WTC11 (cell line): ENCODE measurements at regions not wholly inside any gene's neighbourhood (a gene's known extent, or its start where the extent isn't known, plus 50 kb on each side); places are given as distances from the start of the nearest gene placed in this dataset.

Experiments
- ATAC-seq: fragments of 200-7000 bp; cut with Tn5 transposase; 2 replicates; pipeline ENCODE4 v1.10.0; 2021; ENCODE audit warnings: mild to moderate bottlenecking, moderate library complexity
- CTCF ChIA-PET: fragments of 300-600 bp; sonication (Branson Sonifier 250); formaldehyde crosslinking; loops from one replicate; lab custom pipeline; 2021; ENCODE audit warnings: antibody characterized with exemption; lab: Charles Lee
- POLR2A ChIA-PET: fragments of 350-600 bp; sonication (Branson Sonifier 250); formaldehyde crosslinking; loops from one replicate; lab custom pipeline; 2021; ENCODE audit warnings: antibody characterized with exemption; lab: Charles Lee
- DNase-seq: peaks from one replicate; pipeline ENCODE4 v3.0.0; 2021; ENCODE audit warnings: low spot score
- H3K27ac Mint-ChIP-seq: 2 replicates; pipeline ENCODE4 v1.8.0; 2021; ENCODE audit warnings: mixed read lengths
- H3K27me3 Mint-ChIP-seq: 2 replicates; pipeline ENCODE4 v1.8.0; 2021; ENCODE audit warnings: low read depth, mild to moderate bottlenecking, moderate library complexity, mixed read lengths
- H3K36me3 Mint-ChIP-seq: 2 replicates; pipeline ENCODE4 v1.8.0; 2021; ENCODE audit warnings: mixed read lengths
- H3K4me1 Mint-ChIP-seq: 2 replicates; pipeline ENCODE4 v1.8.0; 2022; ENCODE audit warnings: mixed read lengths
- H3K4me3 Mint-ChIP-seq: 2 replicates; pipeline ENCODE4 v1.8.0; 2021; ENCODE audit warnings: mild to moderate bottlenecking, moderate library complexity, mixed read lengths
- H3K9me3 Mint-ChIP-seq: 2 replicates; pipeline ENCODE4 v1.8.0; 2021; ENCODE audit warnings: mixed read lengths
- CREB1 ChIP-seq: sonication (generic); formaldehyde crosslinking; IDR thresholded peaks from 2 replicates; pipeline ENCODE4 v1.8.0; 2023; ENCODE audit warnings: mild to moderate bottlenecking, missing genetic modification reagents
- EMX1 ChIP-seq: fragments of 250-450 bp; sonication (Bioruptor Pico); IDR thresholded peaks from 2 replicates; pipeline ENCODE4 v1.8.0; 2021; ENCODE audit warnings: mild to moderate bottlenecking
- GABPB1 ChIP-seq: sonication (generic); formaldehyde crosslinking; IDR thresholded peaks from 2 replicates; pipeline ENCODE4 v1.8.1; 2023; ENCODE audit warnings: mild to moderate bottlenecking, missing genetic modification reagents
- GRHL2 ChIP-seq: fragments of 250-450 bp; sonication (Bioruptor Pico); IDR thresholded peaks from 2 replicates; pipeline ENCODE4 v1.8.0; 2022; ENCODE audit warnings: mild to moderate bottlenecking, moderate library complexity; ENCODE audit not compliant: insufficient replicate concordance, severe bottlenecking
- HMGA2 ChIP-seq: fragments of 250-450 bp; sonication (Bioruptor Pico); IDR thresholded peaks from 2 replicates; pipeline ENCODE4 v1.4.0; 2021; ENCODE audit warnings: mild to moderate bottlenecking, moderate library complexity
- JAZF1 ChIP-seq: fragments of 250-450 bp; sonication (Bioruptor Pico); IDR thresholded peaks from 2 replicates; pipeline ENCODE4 v1.9.0; 2021; ENCODE audit warnings: moderate library complexity, mild to moderate bottlenecking, inconsistent platforms
- NFATC4 ChIP-seq: fragments of 250-450 bp; sonication (Bioruptor Pico); IDR thresholded peaks from 2 replicates; pipeline ENCODE4 v1.9.0; 2021; ENCODE audit warnings: mild to moderate bottlenecking
- PRRX2 ChIP-seq: fragments of 250-450 bp; sonication (Bioruptor Pico); IDR thresholded peaks from 2 replicates; pipeline ENCODE4 v1.8.0; 2021; ENCODE audit warnings: mild to moderate bottlenecking
- SMAD3 ChIP-seq: sonication (generic); formaldehyde crosslinking; IDR thresholded peaks from 2 replicates; pipeline ENCODE4 v1.8.0; 2022; ENCODE audit warnings: missing genetic modification reagents, mild to moderate bottlenecking, borderline replicate concordance
- SOX15 ChIP-seq: fragments of 250-450 bp; sonication (Bioruptor Pico); IDR thresholded peaks from 2 replicates; pipeline ENCODE4 v1.9.0; 2021; ENCODE audit warnings: mild to moderate bottlenecking
- SP1 ChIP-seq: sonication (generic); formaldehyde crosslinking; conservative IDR thresholded peaks from 2 replicates; pipeline ENCODE4 v1.8.1; 2022; ENCODE audit warnings: missing genetic modification reagents
- TEAD1 ChIP-seq: sonication (generic); formaldehyde crosslinking; IDR thresholded peaks from 2 replicates; pipeline ENCODE4 v1.8.0; 2022; ENCODE audit warnings: mild to moderate bottlenecking, missing genetic modification reagents
- TEAD4 ChIP-seq: sonication (generic); formaldehyde crosslinking; IDR thresholded peaks from 2 replicates; pipeline ENCODE4 v1.8.0; 2022; ENCODE audit warnings: mild to moderate bottlenecking, missing genetic modification reagents
- TP53 ChIP-seq: sonication (generic); formaldehyde crosslinking; IDR thresholded peaks from 2 replicates; pipeline ENCODE4 v1.8.1; 2023; ENCODE audit warnings: mild to moderate bottlenecking, missing genetic modification reagents
- ZNF121 ChIP-seq: sonication (generic); formaldehyde crosslinking; IDR thresholded peaks from 2 replicates; pipeline ENCODE4 v1.8.0; 2023; ENCODE audit warnings: missing genetic modification reagents
- ZNF219 ChIP-seq: sonication (generic); formaldehyde crosslinking; IDR thresholded peaks from 2 replicates; pipeline ENCODE4 v1.8.0; 2023; ENCODE audit warnings: missing genetic modification reagents, mild to moderate bottlenecking, borderline replicate concordance
- ZNF232 ChIP-seq: sonication (generic); formaldehyde crosslinking; IDR thresholded peaks from 2 replicates; pipeline ENCODE4 v1.8.0; 2022; ENCODE audit warnings: mild to moderate bottlenecking, missing genetic modification reagents
- ZNF263 ChIP-seq: sonication (generic); formaldehyde crosslinking; IDR thresholded peaks from 2 replicates; pipeline ENCODE4 v1.8.1; 2022; ENCODE audit warnings: low read depth, mild to moderate bottlenecking, moderate library complexity, missing genetic modification reagents
- ZNF396 ChIP-seq: fragments of 250-450 bp; sonication (Bioruptor Pico); IDR thresholded peaks from 2 replicates; pipeline ENCODE4 v1.8.0; 2021; ENCODE audit warnings: mild to moderate bottlenecking, moderate library complexity, borderline replicate concordance
- ZNF416 ChIP-seq: fragments of 250-450 bp; sonication (Bioruptor Pico); IDR thresholded peaks from 2 replicates; pipeline ENCODE4 v1.9.0; 2021; ENCODE audit warnings: mild to moderate bottlenecking, inconsistent platforms
- TF ChIP-seq, protein P1 (sequence below): sonication (generic); formaldehyde crosslinking; IDR thresholded peaks from 2 replicates; pipeline ENCODE4 v1.8.1; 2023; ENCODE audit warnings: mild to moderate bottlenecking, missing genetic modification reagents
- TF ChIP-seq, protein P2 (sequence below): sonication (generic); formaldehyde crosslinking; IDR thresholded peaks from 2 replicates; pipeline ENCODE4 v1.8.0; 2023; ENCODE audit warnings: missing genetic modification reagents
- TF ChIP-seq, protein P3 (sequence below): sonication (generic); formaldehyde crosslinking; IDR thresholded peaks from 2 replicates; pipeline ENCODE4 v1.8.1; 2022; ENCODE audit warnings: mild to moderate bottlenecking, missing genetic modification reagents, moderate library complexity, borderline replicate concordance
- TF ChIP-seq, protein P4 (sequence below): sonication (generic); formaldehyde crosslinking; IDR thresholded peaks from 2 replicates; pipeline ENCODE4 v1.8.1; 2023; ENCODE audit warnings: mild to moderate bottlenecking, missing genetic modification reagents, moderate library complexity
- TF ChIP-seq, protein P5 (sequence below): sonication (generic); formaldehyde crosslinking; IDR thresholded peaks from 2 replicates; pipeline ENCODE4 v1.8.0; 2023; ENCODE audit warnings: missing genetic modification reagents, mild to moderate bottlenecking, borderline replicate concordance
- TF ChIP-seq, protein P6 (sequence below): fragments of 250-450 bp; sonication (Bioruptor Pico); IDR thresholded peaks from 2 replicates; pipeline ENCODE4 v1.9.0; 2021; ENCODE audit warnings: mild to moderate bottlenecking
- TF ChIP-seq, protein P7 (sequence below): sonication (generic); formaldehyde crosslinking; IDR thresholded peaks from 2 replicates; pipeline ENCODE4 v1.8.1; 2022; ENCODE audit warnings: missing genetic modification reagents, borderline replicate concordance

DNA sequence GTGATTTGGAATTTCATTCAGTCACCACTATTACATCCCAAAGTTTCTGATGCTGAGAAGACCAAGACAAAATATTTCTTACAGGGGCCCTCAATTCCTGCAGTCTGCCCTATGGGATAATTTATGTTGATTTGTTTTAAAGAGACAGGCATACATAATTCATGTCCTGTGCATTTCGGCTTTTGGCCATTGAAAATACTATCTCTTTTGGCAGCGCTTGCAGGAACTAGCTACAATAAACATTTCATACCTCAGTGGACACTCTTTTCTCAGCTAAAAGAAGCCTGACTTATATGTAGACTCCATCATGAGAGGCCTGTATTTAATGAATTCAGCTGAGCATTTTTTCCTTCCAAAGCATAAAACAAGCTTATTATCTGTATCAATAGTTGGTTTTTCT is 451.9 kb upstream of the C9orf72 start:
- Mint-ChIP-seq H3K27ac (no peak overlapping the region), H3K27me3 (no peaks in the 10 kb centered on the region), H3K4me1 (peaks cover 13% of the 10 kb centered on the region), H3K36me3 (no peaks in the 10 kb centered on the region), H3K4me3 (no peak overlapping the region), H3K9me3 (no peaks in the 10 kb centered on the region)
- no peak for ATAC-seq
- ChIA-PET POLR2A (no interaction called here), CTCF (no interaction called here)
- no peak for DNase-seq
- TF ChIP-seq, protein P1, sequence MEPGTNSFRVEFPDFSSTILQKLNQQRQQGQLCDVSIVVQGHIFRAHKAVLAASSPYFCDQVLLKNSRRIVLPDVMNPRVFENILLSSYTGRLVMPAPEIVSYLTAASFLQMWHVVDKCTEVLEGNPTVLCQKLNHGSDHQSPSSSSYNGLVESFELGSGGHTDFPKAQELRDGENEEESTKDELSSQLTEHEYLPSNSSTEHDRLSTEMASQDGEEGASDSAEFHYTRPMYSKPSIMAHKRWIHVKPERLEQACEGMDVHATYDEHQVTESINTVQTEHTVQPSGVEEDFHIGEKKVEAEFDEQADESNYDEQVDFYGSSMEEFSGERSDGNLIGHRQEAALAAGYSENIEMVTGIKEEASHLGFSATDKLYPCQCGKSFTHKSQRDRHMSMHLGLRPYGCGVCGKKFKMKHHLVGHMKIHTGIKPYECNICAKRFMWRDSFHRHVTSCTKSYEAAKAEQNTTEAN (CRISPR knock-in tag) = no peak
- no peak for TF ChIP-seq TP53 (CRISPR knock-in tag)
- no peak for TF ChIP-seq ZNF396 (CRISPR knock-in tag)
- TF ChIP-seq SMAD3 (CRISPR knock-in tag) = no peak
- TF ChIP-seq GABPB1 (CRISPR knock-in tag) = no peak
- TF ChIP-seq, protein P2, sequence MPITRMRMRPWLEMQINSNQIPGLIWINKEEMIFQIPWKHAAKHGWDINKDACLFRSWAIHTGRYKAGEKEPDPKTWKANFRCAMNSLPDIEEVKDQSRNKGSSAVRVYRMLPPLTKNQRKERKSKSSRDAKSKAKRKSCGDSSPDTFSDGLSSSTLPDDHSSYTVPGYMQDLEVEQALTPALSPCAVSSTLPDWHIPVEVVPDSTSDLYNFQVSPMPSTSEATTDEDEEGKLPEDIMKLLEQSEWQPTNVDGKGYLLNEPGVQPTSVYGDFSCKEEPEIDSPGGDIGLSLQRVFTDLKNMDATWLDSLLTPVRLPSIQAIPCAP (CRISPR knock-in tag) = no peak
- TF ChIP-seq HMGA2 (CRISPR knock-in tag) = no peak
- TF ChIP-seq SP1 = no peak
- no peak for TF ChIP-seq TEAD1
- TF ChIP-seq JAZF1 (CRISPR knock-in tag) = no peak
- TF ChIP-seq ZNF416 (CRISPR knock-in tag) = no peak
- no peak for TF ChIP-seq SOX15 (CRISPR knock-in tag)
- TF ChIP-seq, protein P3, sequence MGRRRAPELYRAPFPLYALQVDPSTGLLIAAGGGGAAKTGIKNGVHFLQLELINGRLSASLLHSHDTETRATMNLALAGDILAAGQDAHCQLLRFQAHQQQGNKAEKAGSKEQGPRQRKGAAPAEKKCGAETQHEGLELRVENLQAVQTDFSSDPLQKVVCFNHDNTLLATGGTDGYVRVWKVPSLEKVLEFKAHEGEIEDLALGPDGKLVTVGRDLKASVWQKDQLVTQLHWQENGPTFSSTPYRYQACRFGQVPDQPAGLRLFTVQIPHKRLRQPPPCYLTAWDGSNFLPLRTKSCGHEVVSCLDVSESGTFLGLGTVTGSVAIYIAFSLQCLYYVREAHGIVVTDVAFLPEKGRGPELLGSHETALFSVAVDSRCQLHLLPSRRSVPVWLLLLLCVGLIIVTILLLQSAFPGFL (CRISPR knock-in tag) = no peak

DNA sequence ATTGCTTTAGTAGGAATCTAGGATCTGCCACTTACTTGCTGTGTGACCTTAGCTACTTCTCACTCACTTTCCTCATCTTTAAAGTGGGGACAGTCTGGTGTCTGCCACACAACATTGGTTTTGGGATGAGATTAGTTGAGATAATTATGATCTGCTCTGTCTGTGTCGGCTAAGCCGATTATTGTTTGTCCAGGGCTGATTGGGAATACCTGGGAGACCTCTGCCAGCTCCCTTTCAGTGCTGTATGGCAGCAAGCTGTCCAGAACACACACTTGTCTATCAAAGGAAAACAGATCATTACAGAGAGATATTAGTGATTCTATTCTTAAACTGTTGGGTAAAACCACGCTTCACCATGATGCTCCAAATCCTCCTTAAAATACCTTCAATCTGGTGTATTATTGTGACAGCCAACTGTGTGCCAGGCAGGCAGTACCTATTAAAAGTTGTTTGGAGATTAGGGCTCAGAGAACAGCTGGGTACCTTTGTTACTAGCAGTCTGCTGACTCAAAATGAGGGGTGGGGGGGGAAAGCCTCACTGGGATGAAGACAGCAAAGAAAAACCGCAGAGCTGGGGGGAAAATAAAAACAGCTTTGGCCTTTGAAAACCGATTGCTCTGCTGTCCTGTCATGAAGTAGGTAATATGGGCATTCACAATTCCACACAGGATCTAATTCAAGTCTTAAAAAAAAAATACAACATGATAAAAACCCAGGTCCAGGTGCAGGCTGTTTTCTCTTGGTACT is 458.4 kb upstream of the C9orf72 start:
- Mint-ChIP-seq H3K4me1 (peaks cover 18% of the 10 kb centered on the region), H3K27ac (no peak overlapping the region; the same call in 1 of the 2 replicates), H3K27me3 (no peaks in the 10 kb centered on the region), H3K36me3 (peaks cover 5% of the 10 kb centered on the region; the same call in 1 of the 2 replicates), H3K4me3 (no peak overlapping the region), H3K9me3 (peaks cover 8% of the 10 kb centered on the region)
- CTCF ChIA-PET = no interaction called here
- ATAC-seq = peak; percentile 41
- DNase-seq = no peak
- POLR2A ChIA-PET = no interaction called here
- no peak for TF ChIP-seq PRRX2
- TF ChIP-seq ZNF232 (CRISPR knock-in tag) = no peak
- no peak for TF ChIP-seq EMX1 (CRISPR knock-in tag)
- TF ChIP-seq, protein P4, sequence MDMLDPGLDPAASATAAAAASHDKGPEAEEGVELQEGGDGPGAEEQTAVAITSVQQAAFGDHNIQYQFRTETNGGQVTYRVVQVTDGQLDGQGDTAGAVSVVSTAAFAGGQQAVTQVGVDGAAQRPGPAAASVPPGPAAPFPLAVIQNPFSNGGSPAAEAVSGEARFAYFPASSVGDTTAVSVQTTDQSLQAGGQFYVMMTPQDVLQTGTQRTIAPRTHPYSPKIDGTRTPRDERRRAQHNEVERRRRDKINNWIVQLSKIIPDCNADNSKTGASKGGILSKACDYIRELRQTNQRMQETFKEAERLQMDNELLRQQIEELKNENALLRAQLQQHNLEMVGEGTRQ (CRISPR knock-in tag) = no peak
- TF ChIP-seq, protein P5, sequence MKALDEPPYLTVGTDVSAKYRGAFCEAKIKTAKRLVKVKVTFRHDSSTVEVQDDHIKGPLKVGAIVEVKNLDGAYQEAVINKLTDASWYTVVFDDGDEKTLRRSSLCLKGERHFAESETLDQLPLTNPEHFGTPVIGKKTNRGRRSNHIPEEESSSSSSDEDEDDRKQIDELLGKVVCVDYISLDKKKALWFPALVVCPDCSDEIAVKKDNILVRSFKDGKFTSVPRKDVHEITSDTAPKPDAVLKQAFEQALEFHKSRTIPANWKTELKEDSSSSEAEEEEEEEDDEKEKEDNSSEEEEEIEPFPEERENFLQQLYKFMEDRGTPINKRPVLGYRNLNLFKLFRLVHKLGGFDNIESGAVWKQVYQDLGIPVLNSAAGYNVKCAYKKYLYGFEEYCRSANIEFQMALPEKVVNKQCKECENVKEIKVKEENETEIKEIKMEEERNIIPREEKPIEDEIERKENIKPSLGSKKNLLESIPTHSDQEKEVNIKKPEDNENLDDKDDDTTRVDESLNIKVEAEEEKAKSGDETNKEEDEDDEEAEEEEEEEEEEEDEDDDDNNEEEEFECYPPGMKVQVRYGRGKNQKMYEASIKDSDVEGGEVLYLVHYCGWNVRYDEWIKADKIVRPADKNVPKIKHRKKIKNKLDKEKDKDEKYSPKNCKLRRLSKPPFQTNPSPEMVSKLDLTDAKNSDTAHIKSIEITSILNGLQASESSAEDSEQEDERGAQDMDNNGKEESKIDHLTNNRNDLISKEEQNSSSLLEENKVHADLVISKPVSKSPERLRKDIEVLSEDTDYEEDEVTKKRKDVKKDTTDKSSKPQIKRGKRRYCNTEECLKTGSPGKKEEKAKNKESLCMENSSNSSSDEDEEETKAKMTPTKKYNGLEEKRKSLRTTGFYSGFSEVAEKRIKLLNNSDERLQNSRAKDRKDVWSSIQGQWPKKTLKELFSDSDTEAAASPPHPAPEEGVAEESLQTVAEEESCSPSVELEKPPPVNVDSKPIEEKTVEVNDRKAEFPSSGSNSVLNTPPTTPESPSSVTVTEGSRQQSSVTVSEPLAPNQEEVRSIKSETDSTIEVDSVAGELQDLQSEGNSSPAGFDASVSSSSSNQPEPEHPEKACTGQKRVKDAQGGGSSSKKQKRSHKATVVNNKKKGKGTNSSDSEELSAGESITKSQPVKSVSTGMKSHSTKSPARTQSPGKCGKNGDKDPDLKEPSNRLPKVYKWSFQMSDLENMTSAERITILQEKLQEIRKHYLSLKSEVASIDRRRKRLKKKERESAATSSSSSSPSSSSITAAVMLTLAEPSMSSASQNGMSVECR = no peak
- TF ChIP-seq TEAD4 (CRISPR knock-in tag) = no peak
- no peak for TF ChIP-seq CREB1 (CRISPR knock-in tag)
- TF ChIP-seq ZNF219 (CRISPR knock-in tag) = no peak
- TF ChIP-seq ZNF263 = no peak
- TF ChIP-seq, protein P6, sequence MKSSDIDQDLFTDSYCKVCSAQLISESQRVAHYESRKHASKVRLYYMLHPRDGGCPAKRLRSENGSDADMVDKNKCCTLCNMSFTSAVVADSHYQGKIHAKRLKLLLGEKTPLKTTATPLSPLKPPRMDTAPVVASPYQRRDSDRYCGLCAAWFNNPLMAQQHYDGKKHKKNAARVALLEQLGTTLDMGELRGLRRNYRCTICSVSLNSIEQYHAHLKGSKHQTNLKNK (CRISPR knock-in tag) = no peak
- TF ChIP-seq, protein P7, sequence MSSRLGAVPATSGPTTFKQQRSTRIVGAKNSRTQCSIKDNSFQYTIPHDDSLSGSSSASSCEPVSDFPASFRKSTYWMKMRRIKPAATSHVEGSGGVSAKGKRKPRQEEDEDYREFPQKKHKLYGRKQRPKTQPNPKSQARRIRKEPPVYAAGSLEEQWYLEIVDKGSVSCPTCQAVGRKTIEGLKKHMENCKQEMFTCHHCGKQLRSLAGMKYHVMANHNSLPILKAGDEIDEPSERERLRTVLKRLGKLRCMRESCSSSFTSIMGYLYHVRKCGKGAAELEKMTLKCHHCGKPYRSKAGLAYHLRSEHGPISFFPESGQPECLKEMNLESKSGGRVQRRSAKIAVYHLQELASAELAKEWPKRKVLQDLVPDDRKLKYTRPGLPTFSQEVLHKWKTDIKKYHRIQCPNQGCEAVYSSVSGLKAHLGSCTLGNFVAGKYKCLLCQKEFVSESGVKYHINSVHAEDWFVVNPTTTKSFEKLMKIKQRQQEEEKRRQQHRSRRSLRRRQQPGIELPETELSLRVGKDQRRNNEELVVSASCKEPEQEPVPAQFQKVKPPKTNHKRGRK (CRISPR knock-in tag) = no peak
- no peak for TF ChIP-seq GRHL2 (CRISPR knock-in tag)
- no peak for TF ChIP-seq ZNF121 (CRISPR knock-in tag)
- no peak for TF ChIP-seq HMGA2 (CRISPR knock-in tag)
- TF ChIP-seq NFATC4 (CRISPR knock-in tag) = no peak
